Mucosa of descending colon (tissue), 3 donors: ENCODE measurements at regions not wholly inside any gene's neighbourhood (a gene's known extent, or its start where the extent isn't known, plus 50 kb on each side); places are given as distances from the start of the nearest gene placed in this dataset.

Experiments
- ATAC-seq: fragments of 200-7000 bp; cut with Tn5 transposase; one replicate; pipeline ENCODE4 v1.9.1; 2020; ENCODE audit warnings: mild to moderate bottlenecking, moderate library complexity
- DNase-seq, 3 donors: peaks; one replicate each; pipeline ENCODE4 v3.0.0-alpha.2; 2020
- H3K36me3 ChIP-seq: fragments of 200-600 bp; one replicate; pipeline ENCODE4 v1.8.0; 2021; ENCODE audit warnings: low read depth, mild to moderate bottlenecking
- H3K4me1 ChIP-seq: fragments of 200-600 bp; one replicate; pipeline ENCODE4 v1.8.0; 2021; ENCODE audit warnings: low read depth, mild to moderate bottlenecking
- H3K4me3 ChIP-seq: fragments of 200-600 bp; one replicate; pipeline ENCODE4 v1.8.0; 2021; ENCODE audit warnings: mild to moderate bottlenecking
- H3K9me3 ChIP-seq: fragments of 200-600 bp; one replicate; pipeline ENCODE4 v1.8.0; 2021; ENCODE audit warnings: mild to moderate bottlenecking
- CTCF ChIP-seq: fragments of 200-600 bp; IDR thresholded peaks from one replicate; pipeline ENCODE4 v1.8.0; 2022; ENCODE audit warnings: antibody characterized with exemption, mild to moderate bottlenecking
- intact Hi-C, 2 donors: fragments of 100-400 bp; cut with DNase I in 1 of 2; cut with micrococcal nuclease in 1 of 2; formaldehyde crosslinking; loops; one replicate each; pipeline versions ENCODE4 v1.11.0 to v1.11.1; 2022; cut with DNase I, micrococcal nuclease
- donor health status: DM: no; HTN: no; CAD: no; lungs with moderate emphysema.
- donor health status: DM: no; HTN: no; CAD: no.
- donor health status: DM: no; HTN: yes; CAD: no.

GRCh38 chr14:86539361-86540070, 1009.6 kb downstream of the FLRT2 start:
- H3K9me3 ChIP-seq, result no peaks in the 10 kb centered on the region
- no peak overlapping the region for H3K4me3 ChIP-seq
- no peaks in the 10 kb centered on the region for H3K36me3 ChIP-seq
- TF ChIP-seq CTCF, result no peak
- intact Hi-C loops, result no loop called here
- H3K4me1 ChIP-seq, result no peaks in the 10 kb centered on the region
- DNase-seq (no peak), ATAC-seq (no peak)

GRCh38 chr14:86533834-86534233, 1003.9 kb downstream of the FLRT2 start:
- Histone ChIP-seq H3K4me1 (no peaks in the 10 kb centered on the region), H3K4me3 (no peak overlapping the region), H3K9me3 (no peaks in the 10 kb centered on the region), H3K36me3 (no peaks in the 10 kb centered on the region)
- DNase-seq, result no peak
- intact Hi-C loops, result no loop called here
- ATAC-seq, result no peak
- TF ChIP-seq CTCF, result no peak

- no peaks in the 10 kb centered on the region for H3K9me3 ChIP-seq
- TF ChIP-seq CTCF, result no peak
- no peaks in the 10 kb centered on the region for H3K4me1 ChIP-seq
- intact Hi-C loops, result no loop called here
- peak in 1 of 3 donors; percentile 55 for DNase-seq
- no peak overlapping the region for H3K4me3 ChIP-seq
- no peak for ATAC-seq
- H3K36me3 ChIP-seq, result no peaks in the 10 kb centered on the region
Observed at GRCh38 chr14:86532219-86532618, 1002.3 kb downstream of the FLRT2 start.

GRCh38 chr14:86530457-86530856, 1000.5 kb downstream of the FLRT2 start:
- ATAC-seq (no peak), DNase-seq (no peak)
- no peak for TF ChIP-seq CTCF
- Histone ChIP-seq H3K36me3 (no peaks in the 10 kb centered on the region), H3K4me1 (no peaks in the 10 kb centered on the region), H3K9me3 (no peaks in the 10 kb centered on the region), H3K4me3 (no peak overlapping the region)
- intact Hi-C loops, result no loop called here

- no peak for TF ChIP-seq CTCF
- H3K9me3 ChIP-seq, result no peaks in the 10 kb centered on the region
- DNase-seq (no peak), ATAC-seq (no peak)
- no peak overlapping the region for H3K4me3 ChIP-seq
- no peaks in the 10 kb centered on the region for H3K36me3 ChIP-seq
- no peaks in the 10 kb centered on the region for H3K4me1 ChIP-seq
- intact Hi-C loops, result no loop called here
Observed at GRCh38 chr14:86527312-86527711, 997.4 kb downstream of the FLRT2 start.

- ATAC-seq (no peak), DNase-seq (no peak)
- Histone ChIP-seq H3K4me1 (no peaks in the 10 kb centered on the region), H3K36me3 (no peaks in the 10 kb centered on the region), H3K9me3 (no peaks in the 10 kb centered on the region), H3K4me3 (no peak overlapping the region)
- TF ChIP-seq CTCF, result no peak
- intact Hi-C loops, result no loop called here
Observed at GRCh38 chr14:86525673-86526072, 995.7 kb downstream of the FLRT2 start.
